Aorta (tissue), 5 donors: ENCODE measurements at regions not wholly inside any gene's neighbourhood (a gene's known extent, or its start where the extent isn't known, plus 50 kb on each side); places are given as distances from the start of the nearest gene placed in this dataset.
A peak's percentile ranks its signal among the peaks of the same experiment; 100 is the strongest.
"Not testable (repeated sequence)": the region's sequence is repeated elsewhere in the genome, so short reads cannot be mapped to it uniquely, and the experiment has no call there.

Experiments used
- ATAC-seq: fragments of 200-7000 bp; cut with Tn5 transposase; one replicate; pipeline ENCODE4 v1.9.1; 2022; ENCODE audit warnings: moderate library complexity; ENCODE audit not compliant: low FRiP score
- DNase-seq, 2 donors: peaks; one replicate each; pipeline ENCODE4 v3.0.0-alpha.2; 2020
- H3K27ac ChIP-seq, 2 donors: one replicate each; pipeline ENCODE4 v1.5.1; 2013; ENCODE audit warnings: low read length in 2 of 2, mild to moderate bottlenecking in 2 of 2, moderate library complexity in 2 of 2, control low read depth in 1 of 2, inconsistent platforms in 1 of 2, low read depth in 1 of 2
- H3K27me3 ChIP-seq, 2 donors: one replicate each; pipeline ENCODE4 v1.6.1; 2013; ENCODE audit warnings: control low read depth in 1 of 2, low read length in 1 of 2, mild to moderate bottlenecking in 1 of 2, moderate library complexity in 1 of 2; ENCODE audit not compliant: insufficient read depth in 2 of 2, control insufficient read depth in 1 of 2
- H3K36me3 ChIP-seq, 2 donors: one replicate each; pipeline ENCODE4 v1.6.1; 2013; ENCODE audit warnings: control low read depth in 1 of 2, low read length in 1 of 2, mild to moderate bottlenecking in 1 of 2; ENCODE audit not compliant: insufficient read depth in 2 of 2, control insufficient read depth in 1 of 2
- H3K4me1 ChIP-seq, 2 donors: one replicate each; pipeline ENCODE4 v1.6.1; 2013; ENCODE audit warnings: low read length in 2 of 2, control low read depth in 1 of 2, mild to moderate bottlenecking in 1 of 2, moderate library complexity in 1 of 2; ENCODE audit not compliant: insufficient read depth in 2 of 2, control insufficient read depth in 1 of 2
- H3K4me3 ChIP-seq, 2 donors: one replicate each; pipeline ENCODE4 v1.5.1; 2013; ENCODE audit warnings: low read length in 2 of 2, control low read depth in 1 of 2, mild to moderate bottlenecking in 1 of 2
- H3K9me3 ChIP-seq: one replicate; pipeline ENCODE4 v1.6.1; 2013; ENCODE audit warnings: mild to moderate bottlenecking, low read length; ENCODE audit not compliant: control insufficient read depth
- WGBS, 2 donors: extraction: QIAGEN DNeasy Blood & Tissue Kit; methylation state at CpG; one replicate each; pipeline ENCODE4 v1.1.7; 2013; 5-methylcytosine and 5-hydroxymethylcytosine counted together
- intact Hi-C, 2 donors: fragments of 100-400 bp; cut with DNase I; formaldehyde crosslinking; loops; one replicate each; pipeline versions ENCODE4 v1.14.2 to v1.15.0; 2022
- donor health status: healthy with polysubstance abuse.
- donor health status: Bipolar disorder and iron deficiency.
- donor health status: DM: no; HTN: no; CAD: no.
- donor health status: DM: no; HTN: no; CAD: no.
- donor health status: DM: yes; HTN: yes; CAD: no.

DNA sequence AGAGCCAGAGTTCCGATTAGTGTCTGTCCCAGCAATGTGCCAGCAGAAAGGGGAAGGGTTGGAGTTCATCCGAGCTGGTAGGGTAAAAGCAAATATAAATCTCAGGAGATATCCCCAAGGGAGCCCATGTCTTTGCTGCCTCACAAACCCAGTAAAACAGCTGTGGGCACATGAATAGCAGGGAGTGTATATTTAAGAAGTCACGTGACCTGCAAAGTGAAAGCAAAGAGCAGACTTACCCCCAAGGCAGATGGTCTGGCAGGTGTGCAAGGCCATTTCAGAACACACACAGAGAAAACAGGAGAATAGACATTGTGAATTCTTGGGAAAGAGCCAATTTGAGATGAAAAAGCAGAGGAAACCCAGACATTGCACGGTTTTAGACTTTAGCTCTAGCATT, 653.4 kb downstream of the TGIF2LX start:
- 25 to 30% methylated on average over 2 of the region's 4 CpGs for WGBS, 2 donors
- H3K36me3 ChIP-seq, DNase-seq, intact Hi-C loops, H3K4me1 ChIP-seq, H3K27me3 ChIP-seq, H3K9me3 ChIP-seq, ATAC-seq, H3K27ac ChIP-seq, H3K4me3 ChIP-seq: not testable (repeated sequence)

DNA sequence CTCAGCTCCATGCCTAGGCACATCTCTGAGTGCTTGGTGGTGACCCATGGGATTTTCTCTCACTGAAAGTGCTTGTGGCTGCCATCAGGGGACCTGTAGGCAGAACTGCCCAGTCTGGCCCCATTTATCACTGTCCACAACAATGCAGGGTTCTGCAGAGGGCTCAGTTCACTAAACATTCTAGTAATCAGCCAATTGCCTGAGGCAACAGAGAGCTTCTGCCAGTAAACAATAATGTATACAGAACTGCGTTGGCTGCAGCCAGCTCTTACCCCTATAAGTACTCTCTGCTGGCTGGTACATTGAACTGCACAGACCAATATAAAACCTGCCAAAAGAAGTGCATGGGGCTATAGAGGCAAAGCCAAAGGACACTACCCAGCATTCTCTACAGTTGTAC, 680.2 kb downstream of the TGIF2LX start:
- H3K36me3 ChIP-seq, DNase-seq, H3K9me3 ChIP-seq, intact Hi-C loops, H3K4me1 ChIP-seq, ATAC-seq, H3K27ac ChIP-seq, H3K27me3 ChIP-seq, H3K4me3 ChIP-seq: not testable (repeated sequence)
- WGBS, 2 donors: 48 to 62% methylated on average over 1 of the region's 1 CpG

- ATAC-seq, H3K27ac ChIP-seq, H3K4me3 ChIP-seq, H3K4me1 ChIP-seq, H3K36me3 ChIP-seq, H3K9me3 ChIP-seq, DNase-seq, intact Hi-C loops, H3K27me3 ChIP-seq: not testable (repeated sequence)
- WGBS, 2 donors: 23 to 30% methylated on average over 2 of the region's 2 CpGs
Observed at GRCh38 chrX:90605736-90606135, 684.0 kb downstream of the TGIF2LX start.

- H3K27me3 ChIP-seq: no peaks in the 10 kb centered on the region
- H3K4me1 ChIP-seq: no peaks in the 10 kb centered on the region
- H3K36me3 ChIP-seq: no peaks in the 10 kb centered on the region
- H3K9me3 ChIP-seq: no peaks in the 10 kb centered on the region
- 95 to 96% methylated on average over 22 of the region's 22 CpGs for WGBS, 2 donors
- H3K27ac ChIP-seq: no peak overlapping the region
- ATAC-seq (no peak), DNase-seq (peak; percentile 39 to 59)
- no peak overlapping the region for H3K4me3 ChIP-seq
- intact Hi-C loops: no loop called here
Observed at GRCh38 chrX:90617710-90618325, 696.1 kb downstream of the TGIF2LX start.

DNA sequence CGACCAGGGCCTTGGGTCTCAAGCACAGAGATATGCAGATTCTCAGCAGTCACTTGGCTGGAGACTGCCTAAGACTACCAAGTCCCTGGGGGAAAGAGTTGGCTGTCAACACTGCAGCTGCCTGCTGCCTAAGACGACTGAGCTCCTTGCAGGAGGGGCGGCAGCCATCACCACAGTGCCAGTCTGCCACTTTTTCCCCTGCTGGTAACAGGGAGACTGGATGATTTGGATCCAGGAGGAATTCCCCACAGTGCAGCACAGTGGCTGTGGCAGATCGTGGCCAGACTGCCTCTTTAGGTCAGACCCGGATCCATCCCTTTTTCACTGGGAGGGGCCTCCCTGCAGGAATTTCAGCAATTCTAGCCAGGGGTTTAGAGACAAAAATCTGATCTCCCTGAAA, 743.5 kb downstream of the TGIF2LX start:
- DNase-seq, H3K27me3 ChIP-seq, H3K4me3 ChIP-seq, ATAC-seq, H3K4me1 ChIP-seq, H3K27ac ChIP-seq, intact Hi-C loops, H3K36me3 ChIP-seq, H3K9me3 ChIP-seq: not testable (repeated sequence)
- 16 to 26% methylated on average over 5 of the region's 5 CpGs for WGBS, 2 donors

- intact Hi-C loops: not testable (repeated sequence)
Observed at GRCh38 chrX:90713552-90713951, 721.1 kb upstream of the PABPC5 start.

GRCh38 chrX:90737555-90737954, 697.1 kb upstream of the PABPC5 start:
- H3K27ac ChIP-seq, H3K36me3 ChIP-seq, H3K4me3 ChIP-seq, ATAC-seq, intact Hi-C loops, H3K9me3 ChIP-seq, H3K4me1 ChIP-seq, DNase-seq, H3K27me3 ChIP-seq: not testable (repeated sequence)
- WGBS, 2 donors: 87 to 88% methylated on average over 3 of the region's 3 CpGs

More at GRCh38 chrX:90713552-90713951, 721.1 kb upstream of the PABPC5 start:
- WGBS, 2 donors: 88 to 92% methylated on average over 12 to 17 of the region's 17 CpGs
- not testable (repeated sequence) for H3K27ac ChIP-seq, H3K9me3 ChIP-seq, H3K36me3 ChIP-seq, H3K4me1 ChIP-seq, ATAC-seq, H3K4me3 ChIP-seq, H3K27me3 ChIP-seq
- DNase-seq: peak in 1 of 2 donors; percentile 66

DNA sequence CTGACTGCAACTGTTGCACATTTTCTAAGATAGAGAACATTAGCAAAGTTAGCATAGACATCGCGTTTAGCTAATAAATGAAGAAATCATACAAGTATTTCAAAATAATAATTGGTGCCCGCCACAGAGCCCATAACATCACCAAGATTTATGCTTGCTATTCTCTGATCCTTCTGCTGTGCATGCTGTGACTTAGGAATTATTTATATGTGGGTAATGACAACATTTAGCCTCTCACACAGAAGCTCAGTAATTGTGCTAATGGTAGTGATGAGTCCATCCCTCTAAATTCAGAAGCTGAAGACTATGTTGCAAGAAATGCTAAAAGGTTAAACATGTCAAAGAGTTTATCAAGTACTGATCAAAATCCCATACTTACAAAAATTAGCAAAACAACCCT, 677.0 kb upstream of the PABPC5 start:
- intact Hi-C loops, H3K4me1 ChIP-seq, H3K9me3 ChIP-seq, H3K27me3 ChIP-seq, ATAC-seq, H3K4me3 ChIP-seq, H3K36me3 ChIP-seq, H3K27ac ChIP-seq, DNase-seq: not testable (repeated sequence)
- WGBS, 2 donors: 66 to 71% methylated on average over 3 of the region's 3 CpGs

GRCh38 chrX:90765482-90765881, 669.2 kb upstream of the PABPC5 start:
- H3K27me3 ChIP-seq, H3K9me3 ChIP-seq, H3K36me3 ChIP-seq, H3K4me1 ChIP-seq, ATAC-seq, intact Hi-C loops, H3K27ac ChIP-seq, H3K4me3 ChIP-seq: not testable (repeated sequence)
- 94 to 96% methylated on average over 15 of the region's 15 CpGs for WGBS, 2 donors
- DNase-seq: peak in 1 of 2 donors; percentile 65
